ENCODE measurements at regions not wholly inside any gene's neighbourhood (a gene's known extent, or its start where the extent isn't known, plus 50 kb on each side); places are given as distances from the start of the nearest gene placed in this dataset.

DNA sequence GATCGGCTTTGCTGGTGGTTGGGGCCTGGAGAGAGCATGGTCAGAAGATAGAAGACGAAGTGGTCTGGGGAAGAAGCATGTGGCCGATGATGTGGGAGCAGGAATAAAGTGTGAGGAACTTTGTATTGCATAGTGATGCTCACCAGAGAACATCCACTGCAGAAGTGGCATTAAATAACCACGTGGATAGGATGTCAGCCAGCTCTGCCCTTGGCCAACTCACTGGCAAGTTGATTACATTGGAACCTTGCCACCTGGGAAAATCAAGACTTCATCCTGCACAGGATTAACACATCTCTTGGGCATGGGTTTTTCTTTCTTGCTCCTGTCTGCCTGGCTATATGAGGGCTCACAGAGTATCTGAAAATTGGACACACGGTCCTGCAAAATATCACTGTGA, 217.4 kb downstream of the DMRT2 start:
- FAIRE-seq (no peak), DNase-seq (ENCODE audit: low read depth in 1 of 2, low spot score in 1 of 2) (no peak), ATAC-seq (no peak)
- WGBS (ENCODE audit: missing lambda C conversion rate), result 4% methylated on average over 5 of the region's 5 CpGs
- ChIA-PET CTCF (interaction anchor here (1.5 kb wide), 1 partner anchor 25 kb away, joined by 3 read pairs; no protein-coding TSS in a partner anchor), POLR2A (no interaction called here)
- no peak for TF ChIP-seq ESRRA (IDR thresholded peaks at IDR 0.05; ENCODE audit: borderline replicate concordance, low read length)
- TF ChIP-seq CBX2 (IDR thresholded peaks at IDR 0.05; ENCODE audit: borderline replicate concordance, low read depth), result no peak
- TF ChIP-seq CHD2 (IDR thresholded peaks at IDR 0.05; ENCODE audit: low read length, partially characterized antibody), result no peak
- TF ChIP-seq RCOR1 (IDR thresholded peaks at IDR 0.05; ENCODE audit: low read depth, low read length), result no peak
- TF ChIP-seq RARB (CRISPR knock-in tag; IDR thresholded peaks at IDR 0.05), result no peak
- TF ChIP-seq, protein P1, sequence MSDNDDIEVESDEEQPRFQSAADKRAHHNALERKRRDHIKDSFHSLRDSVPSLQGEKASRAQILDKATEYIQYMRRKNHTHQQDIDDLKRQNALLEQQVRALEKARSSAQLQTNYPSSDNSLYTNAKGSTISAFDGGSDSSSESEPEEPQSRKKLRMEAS (IDR thresholded peaks at IDR 0.05), result no peak
- TF ChIP-seq, protein P2, sequence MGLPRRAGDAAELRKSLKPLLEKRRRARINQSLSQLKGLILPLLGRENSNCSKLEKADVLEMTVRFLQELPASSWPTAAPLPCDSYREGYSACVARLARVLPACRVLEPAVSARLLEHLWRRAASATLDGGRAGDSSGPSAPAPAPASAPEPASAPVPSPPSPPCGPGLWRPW (IDR thresholded peaks at IDR 0.05), result no peak
- TF ChIP-seq CEBPB (IDR thresholded peaks at IDR 0.05), result no peak
- no peak for TF ChIP-seq RNF2 (IDR thresholded peaks at IDR 0.05; ENCODE audit: borderline replicate concordance, low read depth)
- no peak for TF ChIP-seq CHD4 (IDR thresholded peaks at IDR 0.05; ENCODE audit: borderline replicate concordance)
- no peak for TF ChIP-seq NFE2L2 (conservative IDR thresholded peaks at IDR 0.05; ENCODE audit: low read length)
- TF ChIP-seq USF2 (IDR thresholded peaks at IDR 0.05), result no peak
- TF ChIP-seq TFCP2L1 (CRISPR knock-in tag; IDR thresholded peaks at IDR 0.05), result no peak
- no peak for TF ChIP-seq FOSB (CRISPR knock-in tag; IDR thresholded peaks at IDR 0.05)
- TF ChIP-seq, protein P3, sequence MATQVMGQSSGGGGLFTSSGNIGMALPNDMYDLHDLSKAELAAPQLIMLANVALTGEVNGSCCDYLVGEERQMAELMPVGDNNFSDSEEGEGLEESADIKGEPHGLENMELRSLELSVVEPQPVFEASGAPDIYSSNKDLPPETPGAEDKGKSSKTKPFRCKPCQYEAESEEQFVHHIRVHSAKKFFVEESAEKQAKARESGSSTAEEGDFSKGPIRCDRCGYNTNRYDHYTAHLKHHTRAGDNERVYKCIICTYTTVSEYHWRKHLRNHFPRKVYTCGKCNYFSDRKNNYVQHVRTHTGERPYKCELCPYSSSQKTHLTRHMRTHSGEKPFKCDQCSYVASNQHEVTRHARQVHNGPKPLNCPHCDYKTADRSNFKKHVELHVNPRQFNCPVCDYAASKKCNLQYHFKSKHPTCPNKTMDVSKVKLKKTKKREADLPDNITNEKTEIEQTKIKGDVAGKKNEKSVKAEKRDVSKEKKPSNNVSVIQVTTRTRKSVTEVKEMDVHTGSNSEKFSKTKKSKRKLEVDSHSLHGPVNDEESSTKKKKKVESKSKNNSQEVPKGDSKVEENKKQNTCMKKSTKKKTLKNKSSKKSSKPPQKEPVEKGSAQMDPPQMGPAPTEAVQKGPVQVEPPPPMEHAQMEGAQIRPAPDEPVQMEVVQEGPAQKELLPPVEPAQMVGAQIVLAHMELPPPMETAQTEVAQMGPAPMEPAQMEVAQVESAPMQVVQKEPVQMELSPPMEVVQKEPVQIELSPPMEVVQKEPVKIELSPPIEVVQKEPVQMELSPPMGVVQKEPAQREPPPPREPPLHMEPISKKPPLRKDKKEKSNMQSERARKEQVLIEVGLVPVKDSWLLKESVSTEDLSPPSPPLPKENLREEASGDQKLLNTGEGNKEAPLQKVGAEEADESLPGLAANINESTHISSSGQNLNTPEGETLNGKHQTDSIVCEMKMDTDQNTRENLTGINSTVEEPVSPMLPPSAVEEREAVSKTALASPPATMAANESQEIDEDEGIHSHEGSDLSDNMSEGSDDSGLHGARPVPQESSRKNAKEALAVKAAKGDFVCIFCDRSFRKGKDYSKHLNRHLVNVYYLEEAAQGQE (IDR thresholded peaks at IDR 0.05), result no peak
- H3K9me3 ChIP-seq, result no peaks in the 10 kb centered on the region
- no peak overlapping the region for H3K4me3 ChIP-seq
- no peak overlapping the region for H3K4me2 ChIP-seq
- H3K27ac ChIP-seq, result no peak overlapping the region
- no peaks in the 10 kb centered on the region for H3K4me1 ChIP-seq

- H3K4me2 ChIP-seq, result no peak overlapping the region
- H3K27ac ChIP-seq, result no peak overlapping the region
- TF ChIP-seq TFCP2L1 (CRISPR knock-in tag; IDR thresholded peaks at IDR 0.05) (no peak), KDM1A (IDR thresholded peaks at IDR 0.05; ENCODE audit: low read depth) (no peak), EP300 (IDR thresholded peaks at IDR 0.05) (no peak), RAD21 (conservative IDR thresholded peaks at IDR 0.05 in 1 of 2, IDR thresholded peaks at IDR 0.05 in 1 of 2) (no peak), JUN (IDR thresholded peaks at IDR 0.05) (no peak)
- TF ChIP-seq, protein P4, sequence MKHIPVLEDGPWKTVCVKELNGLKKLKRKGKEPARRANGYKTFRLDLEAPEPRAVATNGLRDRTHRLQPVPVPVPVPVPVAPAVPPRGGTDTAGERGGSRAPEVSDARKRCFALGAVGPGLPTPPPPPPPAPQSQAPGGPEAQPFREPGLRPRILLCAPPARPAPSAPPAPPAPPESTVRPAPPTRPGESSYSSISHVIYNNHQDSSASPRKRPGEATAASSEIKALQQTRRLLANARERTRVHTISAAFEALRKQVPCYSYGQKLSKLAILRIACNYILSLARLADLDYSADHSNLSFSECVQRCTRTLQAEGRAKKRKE (CRISPR knock-in tag; IDR thresholded peaks at IDR 0.05; ENCODE audit: low read depth), result no peak
- no peak for FAIRE-seq
- no peak for DNase-seq (ENCODE audit: low read depth in 1 of 2, low spot score in 1 of 2)
- WGBS (ENCODE audit: missing lambda C conversion rate), result 5% methylated on average over 6 of the region's 6 CpGs
- ChIA-PET CTCF (no interaction called here), POLR2A (no interaction called here)
- ATAC-seq, result no peak
- H3K4me1 ChIP-seq, result no peaks in the 10 kb centered on the region
- H3K9me3 ChIP-seq, result no peaks in the 10 kb centered on the region
- H3K4me3 ChIP-seq, result no peak overlapping the region
Observed at GRCh38 chr9:1269533-1270315, 219.6 kb downstream of the DMRT2 start.

All from A549 (cell line).